ENCODE measurements at regions not wholly inside any gene's neighbourhood (a gene's known extent, or its start where the extent isn't known, plus 50 kb on each side); places are given as distances from the start of the nearest gene placed in this dataset.
"Not testable (repeated sequence)": the region's sequence is repeated elsewhere in the genome, so short reads cannot be mapped to it uniquely, and the experiment has no call there.

DNA sequence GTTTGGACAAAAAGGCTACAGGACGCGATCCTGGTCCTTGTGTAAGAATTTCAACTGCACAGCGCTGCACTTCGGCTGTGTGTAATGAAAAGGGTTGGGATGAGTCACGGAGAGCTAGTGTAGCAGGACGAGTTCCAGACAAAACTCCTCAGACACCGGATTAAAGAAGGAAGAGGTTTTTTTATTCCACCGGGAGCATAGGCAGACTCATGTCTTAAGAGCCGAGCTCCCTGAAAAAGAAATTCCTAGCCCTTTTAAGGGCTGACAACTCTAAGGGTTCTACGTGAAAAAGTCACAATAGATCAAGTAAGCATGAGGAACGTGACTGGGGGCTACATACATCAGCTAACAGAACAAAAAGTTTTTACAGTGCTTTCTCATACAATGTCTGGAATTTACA is 54.8 kb upstream of the FAM90A1 start:
- not testable (repeated sequence) for H3K27me3 ChIP-seq, ATAC-seq, H3K36me3 ChIP-seq, H3K27ac ChIP-seq, H3K4me1 ChIP-seq, H3K9me3 ChIP-seq, H3K4me3 ChIP-seq
- 8 to 27% methylated on average over 9 of the region's 11 CpGs for WGBS, 2 donors (ENCODE audit: low coverage in 1 of 2)

DNA sequence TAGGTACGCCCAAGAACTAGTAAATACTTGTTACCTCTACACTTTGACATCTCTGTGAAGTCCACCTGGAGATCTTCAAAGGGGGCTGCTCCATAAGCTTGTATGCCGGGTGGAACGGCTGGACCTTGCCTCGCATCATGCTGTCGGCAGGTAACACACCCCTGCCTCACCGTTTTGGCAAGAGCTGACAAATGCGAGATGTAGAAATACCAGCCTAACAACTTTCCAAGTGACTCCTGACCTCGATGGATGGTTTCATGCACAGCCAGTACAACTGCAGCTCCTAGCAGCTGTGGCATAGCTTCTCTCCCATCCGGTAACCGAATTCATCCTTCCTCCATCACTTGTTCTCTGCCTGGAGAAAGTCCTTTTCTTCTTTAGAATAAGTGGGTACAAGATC is 58.3 kb upstream of the FAM90A1 start:
- H3K36me3 ChIP-seq, ATAC-seq, H3K4me1 ChIP-seq, H3K27ac ChIP-seq, H3K27me3 ChIP-seq, H3K4me3 ChIP-seq, H3K9me3 ChIP-seq: not testable (repeated sequence)
- WGBS, 2 donors (ENCODE audit: low coverage in 1 of 2), result 90 to 95% methylated on average over 4 to 5 of the region's 10 CpGs

- H3K4me1 ChIP-seq, H3K4me3 ChIP-seq, H3K27ac ChIP-seq, ATAC-seq, H3K36me3 ChIP-seq, H3K9me3 ChIP-seq, H3K27me3 ChIP-seq: not testable (repeated sequence)
- 96% methylated on average over 4 of the region's 11 CpGs; no CpG with 5 or more reads in 1 of the 2 donors for WGBS, 2 donors (ENCODE audit: low coverage in 1 of 2)
Measured at GRCh38 chr12:8291764-8292163, 64.3 kb upstream of the FAM90A1 start.

- not testable (repeated sequence) for ATAC-seq, H3K4me3 ChIP-seq, H3K4me1 ChIP-seq, H3K36me3 ChIP-seq, H3K27me3 ChIP-seq, H3K9me3 ChIP-seq, H3K27ac ChIP-seq
- 74 to 85% methylated on average over 3 to 5 of the region's 7 CpGs for WGBS, 2 donors (ENCODE audit: low coverage in 1 of 2)
Measured at GRCh38 chr12:8294662-8295061, 67.2 kb upstream of the FAM90A1 start.

GRCh38 chr12:8308611-8309010 is 81.2 kb upstream of the FAM90A1 start:
- no CpG with 5 or more reads among the region's 10 CpGs for whole genome bisulfite sequencing, 2 donors (ENCODE audit: low coverage in 1 of 2)
- not testable (repeated sequence) for ATAC-seq

DNA sequence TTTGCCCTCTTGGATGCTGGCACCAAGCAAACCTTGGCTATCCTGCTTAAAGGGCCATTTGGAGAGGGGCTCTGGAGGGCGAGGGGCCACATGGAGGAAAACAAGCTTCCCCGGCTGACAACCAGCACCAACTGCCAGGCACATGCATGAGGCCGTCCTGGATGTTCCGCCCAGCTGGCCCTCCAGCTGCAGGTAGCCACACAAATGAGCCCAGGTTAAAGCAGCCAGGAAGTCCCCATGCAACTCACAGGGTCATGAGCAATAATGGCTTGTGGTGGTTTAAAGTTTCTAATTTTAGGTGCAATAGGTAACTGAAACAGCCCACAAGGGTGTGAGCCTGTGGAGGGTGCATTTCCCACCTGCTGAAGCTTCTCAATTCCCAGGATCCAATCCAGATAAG is 88.6 kb upstream of the FAM90A1 start:
- H3K36me3 ChIP-seq, H3K27ac ChIP-seq, ATAC-seq, H3K9me3 ChIP-seq, H3K27me3 ChIP-seq, H3K4me1 ChIP-seq, H3K4me3 ChIP-seq: not testable (repeated sequence)
- no CpG with 5 or more reads among the region's 4 CpGs for WGBS, 2 donors (ENCODE audit: low coverage in 1 of 2)

More at GRCh38 chr12:8308611-8309010, 81.2 kb upstream of the FAM90A1 start:
- H3K4me3 ChIP-seq, H3K9me3 ChIP-seq, H3K27ac ChIP-seq, H3K27me3 ChIP-seq, H3K4me1 ChIP-seq, H3K36me3 ChIP-seq: not testable (repeated sequence)

DNA sequence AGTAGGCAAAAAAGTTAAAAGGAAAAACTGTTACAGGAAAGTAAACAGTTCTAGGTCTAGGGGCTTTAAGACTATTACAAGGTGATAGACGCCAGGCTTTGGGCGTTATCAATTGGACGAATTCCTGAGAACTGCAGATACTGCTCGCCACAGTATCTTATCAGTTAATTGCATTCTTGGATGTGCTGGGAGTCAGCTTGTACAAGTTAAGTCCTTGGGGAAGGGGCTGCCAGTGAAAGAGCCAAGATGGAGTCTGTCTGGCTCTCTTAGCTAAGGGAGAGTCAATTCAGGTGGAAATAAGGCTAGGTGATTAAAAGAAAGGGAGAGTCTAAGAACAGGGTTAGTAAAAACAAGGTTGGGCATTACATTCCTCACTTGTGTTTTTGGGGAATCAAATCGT is 90.3 kb upstream of the FAM90A1 start:
- not testable (repeated sequence) for H3K4me3 ChIP-seq, H3K27ac ChIP-seq, H3K9me3 ChIP-seq, H3K36me3 ChIP-seq, H3K27me3 ChIP-seq, ATAC-seq, H3K4me1 ChIP-seq
- 32 to 62% methylated on average over 5 of the region's 5 CpGs for WGBS, 2 donors (ENCODE audit: low coverage in 1 of 2)

- not testable (repeated sequence) for H3K4me1 ChIP-seq, H3K36me3 ChIP-seq, H3K27me3 ChIP-seq, ATAC-seq, H3K9me3 ChIP-seq, H3K27ac ChIP-seq, H3K4me3 ChIP-seq
- 13 to 18% methylated on average over 3 to 9 of the region's 11 CpGs for WGBS, 2 donors (ENCODE audit: low coverage in 1 of 2)
Measured at GRCh38 chr12:8320251-8320730, 92.9 kb upstream of the FAM90A1 start.

- WGBS, 2 donors (ENCODE audit: low coverage in 1 of 2), result 42 to 54% methylated on average over 3 to 7 of the region's 7 CpGs
- not testable (repeated sequence) for H3K27ac ChIP-seq, ATAC-seq, H3K4me1 ChIP-seq, H3K4me3 ChIP-seq, H3K9me3 ChIP-seq, H3K27me3 ChIP-seq, H3K36me3 ChIP-seq
Measured at GRCh38 chr12:8320791-8321370, 93.5 kb upstream of the FAM90A1 start.

DNA sequence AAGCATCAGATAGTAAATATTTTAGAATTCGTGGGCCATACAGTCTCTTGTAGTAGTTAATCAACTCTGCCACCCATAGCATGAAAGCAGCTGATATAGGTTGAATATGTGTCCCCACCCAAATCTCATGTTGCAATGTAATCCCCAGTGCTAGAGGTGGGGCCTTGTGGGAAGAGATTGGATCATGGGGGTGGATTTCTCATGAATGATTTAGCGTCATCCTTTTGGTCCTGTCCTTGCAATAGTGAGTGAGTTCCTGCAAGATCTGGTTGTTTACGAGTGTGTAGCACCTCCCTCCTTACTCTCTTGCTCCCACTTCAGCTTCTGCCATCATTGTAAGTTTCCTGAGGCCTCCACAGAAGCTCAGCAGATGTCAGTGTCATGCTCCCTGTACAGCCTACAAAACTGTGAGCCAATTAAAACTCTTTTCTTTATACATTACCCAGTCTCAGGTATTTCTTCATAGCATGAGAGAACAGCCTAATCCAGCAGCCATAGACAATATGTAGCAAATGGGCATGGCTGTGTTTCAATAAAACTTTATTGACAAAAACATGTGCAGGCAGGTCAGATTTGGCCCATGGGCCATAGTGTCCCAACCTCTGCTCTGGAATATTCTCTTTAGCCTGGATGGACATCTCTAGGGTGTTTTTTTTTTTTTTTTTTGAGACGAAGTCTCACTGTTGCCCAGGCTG is 97.9 kb upstream of the FAM90A1 start:
- H3K27ac ChIP-seq, H3K4me1 ChIP-seq, H3K9me3 ChIP-seq, H3K4me3 ChIP-seq, ATAC-seq, H3K36me3 ChIP-seq, H3K27me3 ChIP-seq: not testable (repeated sequence)
- WGBS, 2 donors (ENCODE audit: low coverage in 1 of 2), result 57 to 77% methylated on average over 2 of the region's 4 CpGs

- H3K4me3 ChIP-seq, H3K27ac ChIP-seq, H3K9me3 ChIP-seq, H3K4me1 ChIP-seq, ATAC-seq, H3K27me3 ChIP-seq, H3K36me3 ChIP-seq: not testable (repeated sequence)
- 74 to 79% methylated on average over 2 to 3 of the region's 3 CpGs for WGBS, 2 donors (ENCODE audit: low coverage in 1 of 2)
Measured at GRCh38 chr12:8328835-8329234, 101.4 kb upstream of the FAM90A1 start.

GRCh38 chr12:8332373-8332772 is 105.0 kb upstream of the FAM90A1 start:
- not testable (repeated sequence) for H3K36me3 ChIP-seq, ATAC-seq, H3K27me3 ChIP-seq, H3K4me1 ChIP-seq, H3K4me3 ChIP-seq, H3K27ac ChIP-seq, H3K9me3 ChIP-seq
- WGBS, 2 donors (ENCODE audit: low coverage in 1 of 2), result 100% methylated on average over 1 of the region's 2 CpGs; no CpG with 5 or more reads in 1 of the 2 donors

GRCh38 chr12:8351073-8351472 is 104.7 kb upstream of the CLEC6A start:
- not testable (repeated sequence) for ATAC-seq, H3K36me3 ChIP-seq, H3K27ac ChIP-seq, H3K4me1 ChIP-seq, H3K9me3 ChIP-seq, H3K4me3 ChIP-seq, H3K27me3 ChIP-seq
- 82 to 88% methylated on average over 3 of the region's 3 CpGs for WGBS, 2 donors (ENCODE audit: low coverage in 1 of 2)

DNA sequence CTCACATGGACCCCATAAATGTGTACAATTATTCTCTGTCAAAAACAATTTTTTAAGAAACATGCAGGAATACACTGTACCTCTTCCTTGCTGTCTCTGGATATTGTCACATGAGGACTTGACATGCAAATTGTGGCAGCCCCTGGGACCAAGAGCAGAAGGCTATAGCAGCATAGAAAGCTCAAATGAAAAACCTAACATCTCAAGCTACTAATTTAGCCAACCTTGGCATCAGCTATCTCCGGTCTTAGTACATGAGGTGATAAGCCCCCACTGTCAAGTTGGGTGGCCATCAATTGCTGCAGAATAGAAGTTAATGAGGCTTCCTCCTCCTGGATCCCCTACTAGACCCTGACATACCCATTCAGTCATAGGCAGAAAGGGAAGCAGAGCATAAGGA is 101.0 kb upstream of the CLEC6A start:
- ATAC-seq, H3K4me3 ChIP-seq, H3K9me3 ChIP-seq, H3K27ac ChIP-seq, H3K4me1 ChIP-seq, H3K36me3 ChIP-seq, H3K27me3 ChIP-seq: not testable (repeated sequence)
- 20% methylated on average over 1 of the region's 1 CpG; no CpG with 5 or more reads in 1 of the 2 donors for WGBS, 2 donors (ENCODE audit: low coverage in 1 of 2)
